HL-60 (cell line): ENCODE measurements at regions not wholly inside any gene's neighbourhood (a gene's known extent, or its start where the extent isn't known, plus 50 kb on each side); places are given as distances from the start of the nearest gene placed in this dataset.

ENCODE experiments used
- POLR2AphosphoS5 ChIP-seq: IDR thresholded peaks from 2 replicates; pipeline ENCODE4 v1.6.1; 2012; ENCODE audit warnings: low read depth
- REST ChIP-seq: IDR thresholded peaks from 2 replicates; pipeline ENCODE4 v1.6.1; 2012; ENCODE audit warnings: low read depth; ENCODE audit not compliant: insufficient replicate concordance
- TF ChIP-seq, protein P1 (sequence below): IDR thresholded peaks from one replicate; pipeline ENCODE4 v1.5.1; 2011; ENCODE audit warnings: low read length, control low read depth, inconsistent platforms; ENCODE audit not compliant: insufficient read depth

DNA sequence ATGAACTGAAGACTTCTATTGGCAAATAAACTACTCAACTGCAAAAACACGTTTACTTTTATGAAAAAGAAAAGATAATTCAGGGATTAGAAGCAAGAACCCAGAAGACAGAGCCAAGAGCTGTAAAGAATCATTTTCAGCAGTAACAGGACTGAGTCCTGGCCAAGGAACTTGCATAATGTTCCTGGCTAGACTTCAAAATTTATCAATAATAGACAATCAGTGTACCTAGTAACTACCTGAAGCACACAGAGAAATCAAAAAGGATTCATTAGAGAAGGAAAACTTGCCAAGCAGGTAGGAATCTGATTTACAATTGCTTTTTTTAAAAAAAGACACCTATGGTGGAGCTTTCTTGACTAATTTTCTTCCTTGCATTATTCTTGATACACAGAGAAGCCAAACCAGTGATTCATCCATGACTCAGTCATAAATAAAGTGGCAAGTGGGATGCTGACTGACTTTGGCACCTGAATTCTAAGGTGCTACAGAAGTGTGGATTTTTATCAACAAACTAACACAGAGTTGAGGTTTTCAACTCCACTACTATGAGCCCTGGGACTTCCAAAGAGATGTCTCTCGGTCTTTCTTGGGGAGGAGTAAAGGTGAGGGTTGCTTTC is 281.3 kb downstream of the BMP7 start:
- TF ChIP-seq, protein P1, sequence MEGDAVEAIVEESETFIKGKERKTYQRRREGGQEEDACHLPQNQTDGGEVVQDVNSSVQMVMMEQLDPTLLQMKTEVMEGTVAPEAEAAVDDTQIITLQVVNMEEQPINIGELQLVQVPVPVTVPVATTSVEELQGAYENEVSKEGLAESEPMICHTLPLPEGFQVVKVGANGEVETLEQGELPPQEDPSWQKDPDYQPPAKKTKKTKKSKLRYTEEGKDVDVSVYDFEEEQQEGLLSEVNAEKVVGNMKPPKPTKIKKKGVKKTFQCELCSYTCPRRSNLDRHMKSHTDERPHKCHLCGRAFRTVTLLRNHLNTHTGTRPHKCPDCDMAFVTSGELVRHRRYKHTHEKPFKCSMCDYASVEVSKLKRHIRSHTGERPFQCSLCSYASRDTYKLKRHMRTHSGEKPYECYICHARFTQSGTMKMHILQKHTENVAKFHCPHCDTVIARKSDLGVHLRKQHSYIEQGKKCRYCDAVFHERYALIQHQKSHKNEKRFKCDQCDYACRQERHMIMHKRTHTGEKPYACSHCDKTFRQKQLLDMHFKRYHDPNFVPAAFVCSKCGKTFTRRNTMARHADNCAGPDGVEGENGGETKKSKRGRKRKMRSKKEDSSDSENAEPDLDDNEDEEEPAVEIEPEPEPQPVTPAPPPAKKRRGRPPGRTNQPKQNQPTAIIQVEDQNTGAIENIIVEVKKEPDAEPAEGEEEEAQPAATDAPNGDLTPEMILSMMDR = no peak
- TF ChIP-seq POLR2AphosphoS5 (no peak), REST (no peak)
